Right kidney (tissue), 1 donor: ENCODE measurements at regions not wholly inside any gene's neighbourhood (a gene's known extent, or its start where the extent isn't known, plus 50 kb on each side); places are given as distances from the start of the nearest gene placed in this dataset.

Source experiments
- DNase-seq: peaks from one replicate; pipeline ENCODE4 v3.0.0-alpha.2; 2016

- DNase-seq: no peak
These were observed 60.9 kb upstream of the CHRM2 start for GRCh38 chr7:136807598-136807997.

GRCh38 chr7:136803028-136803427 lies 65.4 kb upstream of the CHRM2 start:
- DNase-seq: no peak

GRCh38 chr7:136783934-136784333 lies 84.5 kb upstream of the CHRM2 start:
- no peak for DNase-seq

- no peak for DNase-seq
These were observed 126.5 kb upstream of the CHRM2 start for GRCh38 chr7:136741941-136742340.

- DNase-seq: no peak
These were observed 139.5 kb upstream of the CHRM2 start for GRCh38 chr7:136728945-136729344.

- DNase-seq: no peak
These were observed 142.0 kb upstream of the CHRM2 start for GRCh38 chr7:136726460-136726859.

- DNase-seq: no peak
These were observed 150.4 kb upstream of the CHRM2 start for GRCh38 chr7:136717910-136718557.

GRCh38 chr7:136714062-136714461 lies 154.4 kb upstream of the CHRM2 start:
- no peak for DNase-seq

- DNase-seq: no peak
These were observed 157.7 kb upstream of the CHRM2 start for GRCh38 chr7:136710751-136711150.

- DNase-seq: no peak
These were observed 158.6 kb upstream of the CHRM2 start for GRCh38 chr7:136709876-136710275.

- no peak for DNase-seq
These were observed 165.5 kb upstream of the CHRM2 start for GRCh38 chr7:136702913-136703312.

GRCh38 chr7:136698977-136699376 lies 169.5 kb upstream of the CHRM2 start:
- DNase-seq: no peak

GRCh38 chr7:136698231-136698630 lies 170.2 kb upstream of the CHRM2 start:
- DNase-seq: no peak

- DNase-seq: no peak
These were observed 171.2 kb upstream of the CHRM2 start for GRCh38 chr7:136697271-136697670.

- no peak for DNase-seq
These were observed 175.0 kb upstream of the CHRM2 start for GRCh38 chr7:136693166-136694119.

GRCh38 chr7:136692221-136692620 lies 176.2 kb upstream of the CHRM2 start:
- DNase-seq: no peak

- DNase-seq: no peak
These were observed 179.9 kb upstream of the CHRM2 start for GRCh38 chr7:136688601-136689000.

GRCh38 chr7:136687693-136688322 lies 180.6 kb upstream of the CHRM2 start:
- DNase-seq: no peak

GRCh38 chr7:136685501-136686173 lies 182.8 kb upstream of the CHRM2 start:
- DNase-seq: peak; percentile 5

GRCh38 chr7:136677471-136678365 lies 190.7 kb upstream of the CHRM2 start:
- DNase-seq: no peak

GRCh38 chr7:136667584-136667983 lies 200.9 kb upstream of the CHRM2 start:
- no peak for DNase-seq
